NCI-H82 treated with DMSO at 0.1 percent for 48 hours (cell line): ENCODE measurements at regions not wholly inside any gene's neighbourhood (a gene's known extent, or its start where the extent isn't known, plus 50 kb on each side); places are given as distances from the start of the nearest gene placed in this dataset.

Experiments used
- DNase-seq: peaks from one replicate; lab custom pipeline; 2025; ENCODE audit not compliant: unreplicated experiment; lab: John Stamatoyannopoulos, UW

DNA sequence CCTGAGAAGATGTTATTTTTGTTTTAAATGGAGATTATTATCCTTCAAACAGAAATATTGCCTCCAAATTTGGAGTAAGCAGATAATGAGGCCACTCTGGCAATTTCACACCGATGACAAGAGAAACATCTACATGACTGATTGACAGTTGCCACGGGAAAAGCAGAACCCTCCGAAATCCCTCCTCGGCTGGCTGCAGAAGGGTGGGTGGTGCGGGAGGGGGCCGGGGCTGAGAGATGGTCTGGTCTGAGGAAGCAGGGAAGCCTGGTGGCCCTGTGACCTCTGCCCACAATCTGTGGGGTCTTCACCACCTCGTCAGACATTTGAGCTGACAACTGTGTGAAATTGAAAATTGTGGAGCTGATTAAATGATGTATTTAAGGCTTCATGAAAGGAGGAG lies 503.2 kb downstream of the MN1 start:
- no peak for DNase-seq

DNA sequence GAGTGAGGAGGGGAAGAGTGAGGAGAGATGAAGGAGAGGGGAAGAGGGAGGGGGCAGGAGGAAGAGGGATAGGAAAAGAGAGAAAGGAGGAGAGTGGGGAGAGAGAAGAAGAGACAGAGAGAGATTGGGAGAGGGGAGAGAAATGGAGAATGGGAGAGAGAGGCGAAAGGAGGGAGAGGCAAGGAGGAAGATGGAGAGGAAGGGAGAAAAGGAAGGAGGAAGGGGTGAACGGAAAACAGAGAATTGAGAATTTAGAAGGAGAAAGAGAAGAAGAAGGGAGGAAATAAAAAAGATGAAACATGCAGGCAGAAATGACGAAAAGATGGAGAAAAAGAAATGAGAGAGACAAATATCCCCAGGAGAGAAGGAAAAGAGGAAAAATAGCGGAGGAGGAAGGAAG lies 502.8 kb downstream of the MN1 start:
- DNase-seq = no peak

DNA sequence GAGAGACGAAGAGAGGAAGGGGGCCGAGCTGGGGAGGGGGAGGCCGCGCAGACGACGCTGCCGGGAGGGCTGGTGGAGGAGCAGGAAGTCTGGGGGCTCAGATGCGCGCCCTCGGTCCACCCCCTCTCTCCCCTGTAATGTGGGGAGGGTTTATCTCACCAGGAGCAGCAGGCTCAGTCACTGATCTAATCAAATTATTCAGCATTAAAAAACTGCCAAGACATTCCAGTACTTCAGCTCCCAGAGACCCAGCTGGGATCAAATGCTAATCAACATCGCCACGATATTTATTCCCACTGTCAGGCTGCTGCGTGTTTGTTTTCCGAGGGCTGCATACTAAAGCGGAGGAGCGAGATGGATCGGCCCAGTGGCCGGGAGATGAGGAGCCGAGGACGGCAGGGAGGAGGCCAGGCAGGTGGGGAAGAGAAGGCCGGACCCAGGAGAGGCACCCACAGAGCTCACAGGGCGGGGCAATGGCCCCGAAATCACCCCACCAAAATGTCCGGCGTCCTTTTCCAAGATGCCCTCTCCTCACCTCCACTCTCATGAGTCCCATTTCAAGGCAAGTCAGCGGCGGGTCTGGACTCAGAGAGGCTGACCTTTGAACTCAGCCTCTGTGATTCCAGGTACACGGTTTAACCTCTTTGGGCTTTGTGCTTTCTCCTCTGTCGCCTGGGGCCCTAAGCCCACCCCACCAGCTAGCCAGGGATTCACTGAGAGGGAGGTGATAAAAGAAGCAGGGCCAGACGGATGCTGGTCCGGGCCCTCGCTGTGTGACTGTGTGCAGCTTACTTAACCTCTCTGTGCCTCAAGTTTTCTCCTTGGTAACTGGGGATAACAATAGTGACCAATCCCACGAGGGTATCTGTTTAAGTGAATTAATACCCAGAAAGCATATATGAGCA lies 502.1 kb downstream of the MN1 start:
- peak; percentile 4 for DNase-seq

DNA sequence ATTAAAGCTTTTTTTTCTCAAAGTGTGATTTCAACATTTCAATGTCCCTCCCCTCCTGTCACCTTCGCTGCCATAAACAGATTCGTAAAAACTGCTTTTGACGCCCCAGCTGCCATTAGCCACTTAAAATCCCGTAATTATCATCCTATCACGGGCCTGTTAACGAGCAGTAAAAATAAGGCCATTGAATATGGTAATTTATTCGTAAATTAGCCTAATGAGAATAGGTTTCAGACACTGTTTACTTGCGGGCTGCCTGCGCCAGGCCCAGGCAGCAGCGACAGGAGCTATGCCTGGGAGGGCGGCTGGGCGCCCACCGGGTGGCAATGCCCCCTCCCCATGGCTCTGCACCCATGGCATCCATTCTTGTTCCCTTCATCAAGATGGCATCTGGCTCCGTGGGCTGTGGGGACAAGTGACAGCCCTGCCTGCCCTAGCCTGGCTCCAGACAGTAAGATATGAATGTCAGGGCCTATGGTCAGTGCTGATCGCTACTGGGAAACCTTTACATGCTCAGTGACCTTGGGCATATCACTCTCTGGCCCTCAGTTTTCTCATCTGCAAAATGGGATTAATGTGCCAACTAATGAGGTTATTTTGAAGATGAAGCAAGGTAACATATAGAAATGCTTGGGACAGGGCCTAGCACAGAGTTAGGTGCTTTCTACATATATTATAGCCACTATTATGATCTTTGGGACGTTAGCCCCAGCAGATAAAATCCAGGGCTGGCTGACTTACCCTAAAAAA lies 500.8 kb downstream of the MN1 start:
- no peak for DNase-seq

DNA sequence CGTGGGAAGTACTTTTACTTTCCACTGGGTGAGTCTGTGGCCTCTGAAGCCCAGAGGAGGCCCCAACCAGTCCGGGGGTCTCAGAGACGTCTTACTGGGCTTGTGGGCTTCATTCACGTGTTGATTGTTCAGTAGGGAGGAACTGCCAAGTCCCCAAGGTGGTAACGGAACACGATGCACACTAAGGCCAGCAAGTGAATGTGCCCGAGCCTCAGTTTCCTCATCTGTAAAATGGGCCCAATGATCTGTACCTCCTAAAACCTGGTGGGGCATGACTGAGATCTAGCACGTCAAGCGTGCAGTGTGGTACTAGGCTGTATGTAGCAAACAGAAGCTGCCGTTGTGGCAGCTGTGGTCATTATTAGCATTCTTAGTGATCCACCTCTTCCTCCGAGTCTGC lies 499.1 kb downstream of the MN1 start:
- DNase-seq = no peak

DNA sequence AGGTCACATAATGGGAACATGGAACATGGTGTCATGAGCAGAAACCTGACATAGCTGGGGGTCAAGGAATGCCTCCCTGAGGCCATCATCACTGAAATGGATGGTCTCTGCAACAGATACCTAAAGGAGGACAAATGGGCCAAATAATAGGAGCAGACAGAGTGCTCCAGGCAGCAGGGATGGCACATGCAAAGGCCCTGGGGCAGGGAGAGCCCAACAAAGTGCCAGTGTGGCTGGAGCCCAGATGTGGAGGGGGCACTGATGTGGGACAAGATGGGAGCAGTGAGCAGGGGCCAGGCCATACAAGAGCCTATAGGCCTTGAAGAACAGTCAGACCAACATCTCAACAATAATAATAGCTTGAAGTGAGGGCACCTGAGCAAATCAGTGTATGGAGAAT lies 497.8 kb downstream of the MN1 start:
- DNase-seq = no peak

DNA sequence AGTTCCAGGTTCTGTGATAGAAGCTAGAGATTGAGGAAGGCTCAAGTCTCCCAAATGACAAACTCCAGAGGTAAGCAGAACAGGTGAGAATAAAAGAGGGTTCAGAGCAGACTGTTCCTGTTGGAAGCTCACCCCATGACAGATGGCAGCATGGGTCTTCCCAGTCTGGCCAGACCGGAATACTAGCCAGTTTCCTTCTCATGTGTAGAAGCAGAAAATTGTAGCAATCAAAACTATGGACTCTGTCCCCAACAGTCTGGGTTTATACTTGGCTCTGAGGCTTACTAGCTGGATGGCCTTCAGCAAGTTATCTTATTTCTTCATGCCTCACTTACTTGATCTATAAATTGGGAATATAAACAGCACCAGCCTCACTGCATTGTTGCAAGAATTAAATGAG lies 494.8 kb downstream of the MN1 start:
- DNase-seq = no peak

DNA sequence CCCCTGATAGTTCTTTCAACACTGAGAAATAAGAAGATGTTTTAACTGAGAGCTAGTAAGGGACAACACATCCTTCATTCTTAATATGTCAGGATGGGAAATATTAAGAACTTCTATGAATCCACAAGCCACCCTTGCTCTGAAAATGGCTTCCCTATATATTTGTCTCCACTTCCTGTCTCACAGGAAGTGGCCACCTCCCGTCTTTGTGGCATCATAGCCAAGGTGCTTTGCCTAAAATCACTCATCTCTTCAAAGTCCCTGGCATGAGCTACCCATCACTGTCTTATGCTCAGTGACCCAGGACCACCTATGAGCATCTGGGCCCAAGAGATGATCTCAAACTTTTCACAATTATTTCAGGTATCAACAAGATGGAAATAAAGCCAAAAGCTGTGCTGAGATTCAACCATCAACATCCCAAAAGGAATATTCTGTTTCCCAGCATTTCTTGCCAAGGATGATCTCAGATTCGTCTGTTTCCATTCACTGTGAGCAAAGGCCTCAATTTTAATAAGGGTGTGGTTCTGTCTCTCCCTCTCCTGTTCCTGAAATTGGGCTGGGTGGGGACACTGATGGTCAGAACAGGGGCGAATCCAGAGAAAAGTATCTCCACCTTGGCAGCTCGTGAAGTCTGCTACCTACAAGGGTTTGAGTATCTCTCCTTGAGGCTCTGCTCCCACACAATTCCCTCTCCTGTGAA lies 493.9 kb downstream of the MN1 start:
- no peak for DNase-seq

DNA sequence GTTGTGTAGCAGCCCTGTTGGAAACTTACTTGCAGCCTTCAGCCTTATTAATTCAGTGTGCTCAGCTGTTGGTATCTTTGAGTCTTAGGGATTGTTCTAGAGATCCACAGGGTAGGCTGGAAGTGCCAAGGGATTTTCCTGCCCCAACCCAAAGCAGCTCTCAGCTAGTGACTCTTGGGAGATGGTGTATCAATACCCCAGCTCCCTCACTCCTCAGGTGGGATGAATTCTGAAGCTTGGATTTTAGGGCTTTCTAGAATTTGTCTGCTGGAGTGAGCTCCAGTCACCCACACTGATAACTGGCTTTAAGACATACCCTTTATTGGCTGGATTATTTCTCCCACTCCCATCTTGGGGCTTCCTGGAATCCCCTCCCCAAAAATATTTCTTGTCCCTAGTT lies 493.0 kb downstream of the MN1 start:
- no peak for DNase-seq

DNA sequence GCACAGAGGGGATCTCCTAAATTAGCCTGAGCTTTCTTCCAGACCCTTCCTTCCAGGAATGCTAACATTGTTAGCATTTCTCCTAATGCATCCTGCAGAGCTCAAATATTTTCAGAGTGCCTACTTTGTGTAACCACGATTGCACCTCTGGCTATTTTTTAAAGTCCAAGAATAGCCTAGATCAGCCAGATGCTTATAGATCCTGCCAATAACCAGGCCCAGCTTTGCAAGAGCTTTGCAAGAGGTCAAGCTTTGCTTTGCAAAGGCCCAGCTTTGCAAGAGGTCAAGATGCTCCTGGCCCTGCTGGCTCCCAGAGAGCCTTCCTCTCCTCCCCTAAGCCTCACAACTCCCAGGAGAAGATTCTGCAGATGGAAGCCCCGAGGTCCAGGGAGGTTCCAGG lies 491.9 kb downstream of the MN1 start:
- DNase-seq = no peak

DNA sequence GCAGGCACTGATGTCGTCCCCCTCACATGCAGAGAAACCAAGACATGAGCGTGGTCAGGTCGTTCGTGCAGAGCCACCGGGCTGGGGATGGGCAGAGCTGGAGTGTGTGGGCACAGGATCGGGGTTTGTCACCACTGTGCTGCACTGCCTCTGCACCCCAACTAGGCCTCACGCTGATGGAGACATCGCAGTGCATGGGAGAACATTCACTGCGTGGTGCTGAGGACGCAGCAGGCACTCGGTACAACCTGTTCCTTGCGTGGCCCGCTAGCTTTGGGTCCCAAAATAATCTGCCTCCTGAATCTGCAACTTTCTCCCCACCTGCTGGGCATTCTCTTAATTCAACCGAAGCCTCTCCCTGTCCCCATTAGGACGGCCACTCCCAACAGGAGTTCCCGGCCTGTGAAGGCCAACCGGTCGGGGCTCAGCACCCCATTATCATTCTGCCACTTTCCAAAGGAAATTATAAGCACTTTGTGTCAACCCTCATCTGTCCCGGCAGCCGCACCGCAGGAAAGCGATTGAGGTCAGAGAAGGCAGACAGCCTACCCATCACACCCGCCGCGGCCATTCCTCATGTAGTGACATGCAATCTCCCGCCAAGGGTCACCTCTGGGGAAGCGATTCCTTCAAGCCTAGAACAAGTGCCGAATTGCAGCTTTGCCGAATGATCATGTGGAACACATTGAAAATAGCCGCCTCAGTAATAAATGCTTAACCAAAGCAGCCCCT lies 490.4 kb downstream of the MN1 start:
- DNase-seq = no peak

DNA sequence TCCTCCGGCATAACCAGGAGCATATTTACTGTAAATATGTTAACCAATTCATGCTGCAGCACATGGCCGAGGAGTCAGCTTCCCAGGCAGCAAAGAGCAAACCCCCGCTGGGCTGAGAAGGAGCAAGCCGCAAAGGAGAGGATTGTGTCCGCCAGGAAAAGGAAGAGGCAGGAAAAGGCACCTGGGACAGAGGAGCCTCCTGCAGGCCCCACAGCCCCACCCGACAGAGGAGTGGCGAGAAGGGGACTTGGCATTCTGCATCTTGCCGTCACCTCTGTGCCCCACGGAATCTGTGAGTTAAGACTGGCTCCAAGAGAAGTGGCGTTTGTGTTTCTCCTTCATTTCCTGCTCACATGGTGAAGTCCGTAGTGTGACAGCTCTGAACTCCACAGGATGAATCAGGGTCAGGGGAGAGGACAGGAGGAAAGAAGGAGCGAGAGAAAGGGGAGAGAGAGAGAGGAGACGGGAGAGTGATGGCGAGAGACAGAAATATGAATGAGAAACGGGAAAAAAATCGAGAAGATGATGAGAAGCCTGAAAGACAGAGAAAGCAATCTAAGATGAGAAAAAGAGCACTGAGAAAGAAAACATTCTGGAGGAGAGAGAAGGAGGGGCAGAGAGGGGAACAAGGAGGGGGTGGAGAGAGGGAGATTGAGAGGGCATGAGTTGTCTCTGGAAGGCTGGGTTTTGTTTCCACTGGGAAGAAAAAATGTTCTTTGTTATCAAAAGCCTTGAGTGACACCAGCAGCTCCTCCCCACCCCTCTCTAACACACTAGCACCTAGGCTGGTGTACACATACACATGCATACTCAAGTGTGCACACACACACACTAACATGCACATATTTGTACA lies 489.6 kb downstream of the MN1 start:
- DNase-seq = no peak

DNA sequence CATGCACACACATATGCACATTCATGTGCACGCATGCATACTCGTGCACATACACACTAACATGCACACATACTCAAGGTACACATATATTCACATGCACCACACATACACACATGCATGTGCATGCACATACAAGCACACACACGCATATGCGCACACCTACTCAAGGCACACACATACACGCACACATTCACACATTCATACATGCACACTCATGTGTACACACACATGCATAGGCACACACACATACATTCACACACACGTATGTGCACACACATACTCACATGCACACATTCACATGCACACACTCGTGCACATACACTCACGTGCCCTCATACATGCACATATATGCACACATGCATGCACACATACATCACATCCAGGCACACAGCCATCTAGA lies 489.0 kb downstream of the MN1 start:
- DNase-seq = no peak

DNA sequence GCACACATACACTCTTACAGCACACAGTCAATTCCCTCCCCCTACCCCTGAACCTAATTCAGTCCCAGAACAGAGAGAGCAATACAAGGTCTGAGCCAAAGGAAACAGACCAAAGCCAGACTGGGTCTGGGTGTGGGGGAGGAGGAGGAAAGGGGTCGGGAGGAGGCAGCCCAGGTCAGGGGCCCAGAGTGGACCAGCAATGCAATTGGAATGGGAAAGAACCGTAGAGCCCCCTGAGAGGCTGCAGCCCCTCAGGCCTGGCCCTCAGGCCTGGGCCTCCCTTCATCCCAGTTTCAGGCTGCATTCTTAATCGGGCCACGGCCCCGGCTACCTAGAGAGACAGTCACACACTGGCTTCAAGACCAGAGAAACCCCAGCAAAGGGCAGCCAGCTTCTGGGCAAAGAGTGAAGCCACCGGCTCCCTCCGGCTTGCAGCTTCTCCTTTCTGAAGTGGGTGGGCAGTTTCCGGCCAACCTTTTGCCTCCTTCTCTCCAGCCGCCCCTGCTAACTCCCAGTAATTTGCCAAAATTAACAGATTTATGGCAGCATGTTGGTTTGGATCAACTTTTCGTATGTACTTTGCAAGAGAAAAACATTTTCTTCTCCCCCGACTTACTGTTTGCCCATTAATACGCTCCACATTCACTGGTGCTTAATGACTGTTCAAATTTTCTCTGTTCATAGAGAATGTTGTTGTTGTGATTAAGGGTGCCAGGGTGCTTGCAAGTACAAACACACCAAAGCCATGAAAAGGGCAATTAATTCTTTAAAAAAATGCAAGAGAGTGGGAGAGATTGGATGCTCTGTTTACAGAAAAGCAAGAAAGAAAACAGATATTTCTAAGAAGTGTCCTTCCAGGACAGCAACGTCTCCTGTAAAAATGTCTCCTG lies 488.3 kb downstream of the MN1 start:
- no peak for DNase-seq

DNA sequence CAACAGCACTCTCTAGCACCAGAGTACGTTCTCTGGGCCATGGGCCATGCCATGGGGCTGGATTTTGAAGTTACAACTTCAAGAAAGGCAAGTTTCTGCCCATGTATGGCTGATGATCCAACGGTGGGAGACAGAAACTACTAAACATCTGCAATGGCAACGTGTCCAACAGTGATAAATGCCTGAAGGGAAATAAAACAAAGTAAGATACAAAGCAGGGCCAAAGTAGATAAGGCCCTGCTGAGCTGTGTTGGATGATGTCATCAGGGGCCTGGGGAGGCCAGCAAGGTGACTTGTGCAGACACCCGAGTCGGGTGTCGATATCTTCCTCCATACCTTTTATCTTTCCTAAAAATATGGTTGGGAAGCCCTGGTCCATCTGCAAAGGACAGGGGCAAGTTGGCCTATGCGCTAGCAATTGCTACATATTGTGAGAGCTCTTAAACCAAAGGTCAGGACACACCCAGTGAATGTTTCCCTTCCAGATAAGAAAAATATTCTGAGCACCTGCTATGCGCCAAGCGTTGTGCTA lies 487.2 kb downstream of the MN1 start:
- no peak for DNase-seq

DNA sequence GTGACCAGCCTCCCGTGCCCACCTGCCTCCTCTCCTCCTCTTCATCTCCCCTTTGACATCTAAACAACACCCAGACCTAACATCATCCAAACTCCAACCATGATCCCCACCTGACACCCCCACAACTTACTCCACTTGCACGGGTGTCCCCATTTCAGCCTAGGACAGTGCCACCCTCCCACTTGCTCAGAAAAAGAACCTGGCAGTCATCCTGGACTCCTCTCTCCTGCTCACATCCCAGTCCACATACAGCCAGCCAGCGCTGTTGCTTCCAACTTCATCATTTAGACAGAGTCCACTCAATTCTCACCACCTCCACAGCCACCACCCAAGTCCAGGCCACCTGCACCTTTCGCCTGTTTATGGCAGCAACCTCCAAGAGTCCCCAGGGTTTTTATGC lies 485.7 kb downstream of the MN1 start:
- DNase-seq = no peak

DNA sequence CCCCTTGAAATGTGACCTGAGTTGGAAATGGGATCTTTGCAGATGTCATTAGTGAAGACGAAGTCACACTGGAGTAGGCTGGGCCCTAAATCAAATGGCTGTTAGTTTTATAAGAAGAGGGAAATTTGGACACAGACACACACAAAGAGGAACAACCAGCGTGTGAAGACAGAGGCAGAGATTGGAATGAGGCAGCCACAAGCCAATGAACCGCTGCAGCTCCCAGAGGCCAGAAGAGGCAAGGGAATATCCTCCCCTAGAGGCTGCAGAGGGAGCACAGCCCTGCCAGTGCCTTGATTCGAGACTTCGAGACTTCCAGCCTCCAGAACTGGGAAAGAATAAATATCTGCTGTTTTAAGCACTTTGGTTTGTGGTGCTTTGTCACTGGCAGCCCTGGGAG lies 484.5 kb downstream of the MN1 start:
- no peak for DNase-seq

DNA sequence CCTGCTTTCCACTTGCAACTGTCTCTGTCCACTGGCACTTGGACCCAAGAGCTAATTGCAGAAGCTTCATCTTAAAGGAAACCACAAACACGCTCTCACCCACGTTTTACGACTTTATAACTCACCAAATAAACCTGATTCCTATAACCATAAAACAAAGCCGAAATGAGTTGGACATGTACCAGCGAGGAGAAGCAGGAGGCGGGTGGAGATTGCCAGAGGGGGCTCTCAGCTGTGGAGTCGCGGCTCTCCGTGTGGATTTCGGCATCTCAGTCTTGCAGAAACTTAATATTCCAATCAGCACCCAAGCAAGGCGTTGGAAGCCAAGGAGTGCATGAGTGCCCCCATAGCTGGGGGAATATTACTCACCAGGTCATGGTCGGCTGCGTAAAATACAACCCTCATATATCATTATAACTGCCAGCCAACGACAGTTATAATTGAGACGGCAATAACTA lies 483.6 kb downstream of the MN1 start:
- DNase-seq = no peak

DNA sequence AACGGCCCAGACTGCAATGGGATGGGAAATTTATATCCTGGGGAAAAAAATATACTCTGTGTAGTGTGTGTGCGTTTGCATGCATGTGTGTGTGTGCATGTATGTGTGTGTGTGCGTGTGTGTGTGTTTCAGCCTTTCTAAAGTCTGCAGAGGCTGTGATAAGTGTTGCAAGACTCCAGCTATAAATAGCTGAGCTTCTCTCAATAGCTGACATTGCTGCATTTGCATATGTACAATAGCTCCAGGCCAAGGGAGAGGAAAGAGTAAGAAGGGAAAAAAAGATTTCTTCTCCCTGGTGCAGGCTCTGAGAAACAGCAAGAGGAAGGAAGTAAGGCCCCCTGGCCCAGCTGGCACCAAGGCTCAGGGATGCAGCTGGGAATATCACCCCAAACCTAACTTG lies 483.0 kb downstream of the MN1 start:
- DNase-seq = no peak
